ENCODE measurements at regions not wholly inside any gene's neighbourhood (a gene's known extent, or its start where the extent isn't known, plus 50 kb on each side); places are given as distances from the start of the nearest gene placed in this dataset.

DNA sequence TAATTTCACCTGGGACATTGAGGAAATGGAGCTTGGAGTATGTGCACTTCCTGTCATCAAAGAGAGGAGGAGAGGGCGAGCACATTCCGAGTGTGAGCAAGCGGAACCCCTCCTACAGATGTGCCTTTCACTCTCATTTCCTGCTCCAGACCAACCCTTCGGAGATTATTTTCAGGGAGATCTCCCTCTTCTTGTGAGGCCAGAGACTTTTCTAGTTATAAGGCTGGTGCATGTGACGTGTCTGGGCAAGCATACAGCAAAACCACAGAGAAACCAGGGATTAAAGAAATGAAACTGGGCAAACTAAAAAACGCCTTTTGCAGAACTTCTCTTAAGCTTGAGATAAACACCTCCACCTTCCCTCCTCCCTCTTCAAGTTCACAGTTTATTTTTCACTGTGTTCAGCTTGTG is 409.2 kb upstream of the TCF4 start:
- DNase-seq = no peak
- H3K9me3 ChIP-seq = no peaks in the 10 kb centered on the region
- TF ChIP-seq CTCF (IDR thresholded peaks at IDR 0.05) (no peak), POLR2A (IDR thresholded peaks at IDR 0.05) (no peak), EP300 (IDR thresholded peaks at IDR 0.05) (no peak)
- no peak overlapping the region for H3K4me3 ChIP-seq
- H3K27me3 ChIP-seq = no peaks in the 10 kb centered on the region
- no peaks in the 10 kb centered on the region for H3K36me3 ChIP-seq
- peaks cover 5% of the 10 kb centered on the region for H3K4me1 ChIP-seq (ENCODE audit: insufficient read depth)
- no peak overlapping the region for H3K27ac ChIP-seq
- intact Hi-C loops (cut with DNase I) = loop anchor here in 1 of 4 donors (10.0 kb wide), 1 partner anchor 212 kb away; no protein-coding TSS in a partner anchor
- WGBS, 3 donors = 44 to 55% (median 53%) methylated on average over 6 of the region's 6 CpGs

DNA sequence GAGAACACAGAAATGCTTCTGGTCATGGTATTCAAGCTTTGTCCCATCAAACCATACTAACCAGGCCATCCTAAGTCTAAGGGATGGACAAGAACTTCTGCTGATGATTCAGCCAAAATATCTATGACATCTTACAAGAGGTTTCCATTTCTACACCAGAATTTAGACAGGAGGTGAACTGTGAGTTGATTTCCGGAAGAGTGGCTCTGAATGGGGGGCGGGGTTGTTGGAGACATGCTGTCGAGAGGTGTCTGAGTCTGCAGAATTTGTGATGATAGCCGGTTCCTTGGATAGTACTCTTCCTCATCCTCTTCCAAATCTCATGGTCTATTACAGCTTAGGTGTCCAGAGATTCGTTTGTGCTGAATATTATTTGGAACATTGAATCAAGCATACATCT is 408.7 kb upstream of the TCF4 start:
- Histone ChIP-seq H3K27me3 (no peaks in the 10 kb centered on the region), H3K27ac (no peak overlapping the region), H3K9me3 (no peaks in the 10 kb centered on the region), H3K4me1 (ENCODE audit: insufficient read depth) (peaks cover 5% of the 10 kb centered on the region), H3K4me3 (no peak overlapping the region), H3K36me3 (no peaks in the 10 kb centered on the region)
- WGBS, 3 donors = 71 to 93% (median 87%) methylated on average over 5 of the region's 5 CpGs
- intact Hi-C loops (cut with DNase I) = loop anchor here in 1 of 4 donors (10.0 kb wide), 1 partner anchor 212 kb away; no protein-coding TSS in a partner anchor
- DNase-seq = no peak
- TF ChIP-seq POLR2A (IDR thresholded peaks at IDR 0.05) = no peak
- no peak for TF ChIP-seq CTCF (IDR thresholded peaks at IDR 0.05)
- TF ChIP-seq EP300 (IDR thresholded peaks at IDR 0.05) = no peak

DNA sequence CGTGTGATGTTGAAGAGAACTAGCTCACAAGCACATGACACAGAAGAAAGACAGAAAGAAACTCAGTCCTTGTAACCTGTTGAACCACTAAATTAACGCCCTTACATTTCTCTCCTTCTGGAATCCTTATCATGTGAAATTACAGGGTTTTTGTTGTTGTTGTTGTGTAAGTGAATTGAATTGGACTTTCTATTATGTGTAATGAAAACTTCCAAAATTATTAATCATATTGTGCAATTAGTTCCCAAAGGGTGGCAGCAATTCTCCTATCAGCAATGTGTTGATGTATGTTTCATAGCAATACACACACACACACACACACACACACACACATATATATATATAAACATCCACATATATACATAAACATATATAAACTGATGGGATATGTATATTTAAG is 402.2 kb upstream of the TCF4 start:
- intact Hi-C loops (cut with DNase I) = loop anchor here in 1 of 4 donors (10.0 kb wide), 1 partner anchor 205 kb away; no protein-coding TSS in a partner anchor
- Histone ChIP-seq H3K9me3 (no peaks in the 10 kb centered on the region), H3K4me3 (no peak overlapping the region), H3K4me1 (ENCODE audit: insufficient read depth) (no peaks in the 10 kb centered on the region), H3K27me3 (no peaks in the 10 kb centered on the region), H3K27ac (no peak overlapping the region), H3K36me3 (no peaks in the 10 kb centered on the region)
- 90 to 92% (median 92%) methylated on average over 2 of the region's 2 CpGs for WGBS, 3 donors
- DNase-seq = no peak
- TF ChIP-seq EP300 (IDR thresholded peaks at IDR 0.05) = no peak
- no peak for TF ChIP-seq CTCF (IDR thresholded peaks at IDR 0.05)
- TF ChIP-seq POLR2A (IDR thresholded peaks at IDR 0.05) = no peak

DNA sequence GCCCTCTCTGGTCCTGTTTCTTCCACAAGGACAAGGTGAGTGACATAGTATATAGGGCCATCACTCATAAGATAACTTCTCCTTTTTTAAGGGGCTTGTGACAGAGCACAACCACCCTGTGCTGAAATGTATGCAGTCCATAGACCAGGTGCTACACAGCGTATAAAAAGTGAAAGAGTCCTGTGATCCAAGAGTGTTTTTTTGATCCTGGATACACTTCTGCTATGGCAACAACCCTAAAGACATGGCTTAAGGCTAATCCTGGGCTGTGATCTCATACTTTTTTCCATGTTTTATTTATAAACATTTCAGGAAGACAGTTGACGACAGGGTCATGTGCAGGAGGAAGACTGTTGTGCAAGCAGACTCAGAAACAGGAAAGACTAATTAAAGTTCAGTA is 400.5 kb upstream of the TCF4 start:
- H3K4me1 ChIP-seq (ENCODE audit: insufficient read depth) = no peaks in the 10 kb centered on the region
- TF ChIP-seq EP300 (IDR thresholded peaks at IDR 0.05) (no peak), POLR2A (IDR thresholded peaks at IDR 0.05) (no peak), CTCF (IDR thresholded peaks at IDR 0.05) (no peak)
- H3K36me3 ChIP-seq = no peaks in the 10 kb centered on the region
- DNase-seq = no peak
- 57 to 70% (median 69%) methylated on average over 2 of the region's 2 CpGs for WGBS, 3 donors
- no peaks in the 10 kb centered on the region for H3K9me3 ChIP-seq
- H3K27me3 ChIP-seq = no peaks in the 10 kb centered on the region
- H3K4me3 ChIP-seq = no peak overlapping the region
- H3K27ac ChIP-seq = no peak overlapping the region
- intact Hi-C loops (cut with DNase I) = no loop called here

Data from ovary (tissue), 7 donors.